Keratinocyte (primary cell): ENCODE measurements at regions not wholly inside any gene's neighbourhood (a gene's known extent, or its start where the extent isn't known, plus 50 kb on each side); places are given as distances from the start of the nearest gene placed in this dataset.

Source experiments
- DNase-seq: peaks from one replicate; pipeline ENCODE4 v3.0.0-alpha.2; 2011; ENCODE audit warnings: low read depth, missing footprints, low spot score
- FAIRE-seq: peaks from 2 replicates; lab custom pipeline; 2011; peaks lifted over from hg19 to GRCh38; lab: Jason Lieb, UNC
- H2AFZ ChIP-seq: 2 replicates; pipeline ENCODE4 v1.6.0; 2012; ENCODE audit warnings: low read length, control low read depth, inconsistent platforms; ENCODE audit not compliant: control insufficient read depth
- H3K27ac ChIP-seq: 2 replicates; pipeline ENCODE4 v1.5.1; 2011; ENCODE audit warnings: low read length; ENCODE audit not compliant: control insufficient read depth, insufficient read depth
- H3K27me3 ChIP-seq: 3 replicates; pipeline ENCODE4 v1.6.0; 2011; ENCODE audit warnings: low read length; ENCODE audit not compliant: control insufficient read depth, insufficient read depth; ENCODE audit errors: extremely low read depth
- H3K36me3 ChIP-seq, 2 experiments: 2 replicates in 1 of 2; 3 replicates in 1 of 2; pipeline ENCODE4 v1.5.1; 2011; ENCODE audit warnings: low read length in 2 of 2, mild to moderate bottlenecking in 1 of 2; ENCODE audit not compliant: control insufficient read depth in 2 of 2, insufficient read depth in 2 of 2; ENCODE audit errors: extremely low read depth in 1 of 2
- H3K4me1 ChIP-seq: 3 replicates; pipeline ENCODE4 v1.5.1; 2011; ENCODE audit warnings: low read length; ENCODE audit not compliant: control insufficient read depth, insufficient read depth; ENCODE audit errors: extremely low read depth
- H3K4me2 ChIP-seq: 3 replicates; pipeline ENCODE4 v1.6.0; 2011; ENCODE audit warnings: low read depth, low read length; ENCODE audit not compliant: control insufficient read depth, insufficient read depth; ENCODE audit errors: extremely low read depth
- H3K4me3 ChIP-seq, 3 experiments: fragments of 200-600 bp in 1 of 3; sonication (generic) in 1 of 3; 2 replicates in 2 of 3; 3 replicates in 1 of 3; pipeline ENCODE4 v1.5.1; 2011 to 2016; ENCODE audit warnings: low read length in 3 of 3, mild to moderate bottlenecking in 3 of 3, control low read depth in 2 of 3, inconsistent platforms in 1 of 3, low read depth in 1 of 3, mixed read lengths in 1 of 3, mixed run types in 1 of 3, moderate library complexity in 1 of 3; ENCODE audit not compliant: control insufficient read depth in 2 of 3, insufficient read depth in 2 of 3; ENCODE audit errors: extremely low read depth in 1 of 3
- H3K79me2 ChIP-seq: 2 replicates; pipeline ENCODE4 v1.6.0; 2012; ENCODE audit warnings: low read length; ENCODE audit not compliant: control insufficient read depth, insufficient read depth
- H3K9ac ChIP-seq: 3 replicates; pipeline ENCODE4 v1.6.0; 2011; ENCODE audit warnings: low read length; ENCODE audit not compliant: control insufficient read depth, insufficient read depth; ENCODE audit errors: extremely low read depth
- H3K9me1 ChIP-seq: 3 replicates; pipeline ENCODE4 v1.6.0; 2011; ENCODE audit warnings: low read length; ENCODE audit not compliant: control insufficient read depth, insufficient read depth; ENCODE audit errors: extremely low read depth
- H3K9me3 ChIP-seq: 2 replicates; pipeline ENCODE4 v1.5.1; 2012; ENCODE audit warnings: low read depth, low read length; ENCODE audit not compliant: control insufficient read depth
- H4K20me1 ChIP-seq: 3 replicates; pipeline ENCODE4 v1.6.0; 2011; ENCODE audit warnings: low read length; ENCODE audit not compliant: control insufficient read depth, insufficient read depth; ENCODE audit errors: extremely low read depth
- EZH2 ChIP-seq: IDR thresholded peaks from one replicate; pipeline ENCODE4 v1.6.1; 2012; ENCODE audit warnings: inconsistent platforms, mild to moderate bottlenecking, low read length, moderate library complexity
- dilution Hi-C: fragments of 300-500 bp; cut with MboI; formaldehyde crosslinking; loops from one replicate; pipeline ENCODE4 v1.7.0; 2020; ENCODE audit warnings: low sequenced_read_pairs; ENCODE audit not compliant: extremely low pct_ligation_motif_present
- TF ChIP-seq, protein P1 (sequence below), 3 experiments: IDR thresholded peaks in 1 of 3; conservative IDR thresholded peaks in 1 of 3; optimal IDR thresholded peaks in 1 of 3; 2 replicates in 2 of 3; 3 replicates in 1 of 3; pipeline versions ENCODE3 to v1.5.1; 2011; ENCODE audit warnings: low read length in 3 of 3, mild to moderate bottlenecking in 3 of 3, moderate library complexity in 2 of 3, control low read depth in 1 of 3, inconsistent platforms in 1 of 3; ENCODE audit not compliant: insufficient read depth in 2 of 3; ENCODE audit errors: extremely low read depth in 1 of 3

DNA sequence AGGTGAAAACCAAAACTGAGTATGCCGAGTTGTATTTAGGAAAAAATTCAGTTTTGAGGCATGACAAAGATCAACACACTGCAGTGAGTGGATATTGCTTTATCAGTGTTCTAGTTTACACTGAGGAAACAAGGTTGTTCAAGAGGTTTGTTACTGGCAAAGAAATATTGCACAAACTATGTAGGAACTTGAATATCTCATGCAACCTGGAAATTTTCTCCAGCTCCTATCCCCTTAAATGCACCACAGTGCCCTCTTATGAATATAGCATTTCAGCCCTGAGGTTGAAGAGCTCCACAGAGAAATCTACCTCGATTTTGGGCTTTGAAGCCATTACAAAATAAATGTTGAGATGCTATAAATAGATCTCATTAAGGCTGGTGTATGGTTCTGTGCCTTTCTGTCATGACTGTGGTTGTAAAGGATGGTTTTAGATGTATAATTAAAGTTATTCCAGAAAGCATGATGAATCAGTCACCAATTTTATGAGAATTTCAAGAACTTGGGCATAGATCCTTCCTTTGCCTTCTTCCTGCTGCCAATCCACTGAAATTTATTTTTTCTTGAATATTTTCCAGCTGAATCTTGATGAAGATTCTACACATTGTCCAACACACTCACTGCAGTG lies 159.3 kb downstream of the SPATA31D1 start:
- Histone ChIP-seq H3K4me2 (no peak overlapping the region), H3K36me3 (no peaks in the 10 kb centered on the region), H3K9me3 (no peaks in the 10 kb centered on the region), H2AFZ (no peak overlapping the region), H3K4me3 (no peak overlapping the region), H3K79me2 (no peaks in the 10 kb centered on the region), H3K27ac (no peak overlapping the region), H3K27me3 (no peaks in the 10 kb centered on the region), H3K9ac (no peak overlapping the region), H3K9me1 (no peaks in the 10 kb centered on the region), H3K4me1 (no peaks in the 10 kb centered on the region), H4K20me1 (no peaks in the 10 kb centered on the region)
- TF ChIP-seq, protein P1, sequence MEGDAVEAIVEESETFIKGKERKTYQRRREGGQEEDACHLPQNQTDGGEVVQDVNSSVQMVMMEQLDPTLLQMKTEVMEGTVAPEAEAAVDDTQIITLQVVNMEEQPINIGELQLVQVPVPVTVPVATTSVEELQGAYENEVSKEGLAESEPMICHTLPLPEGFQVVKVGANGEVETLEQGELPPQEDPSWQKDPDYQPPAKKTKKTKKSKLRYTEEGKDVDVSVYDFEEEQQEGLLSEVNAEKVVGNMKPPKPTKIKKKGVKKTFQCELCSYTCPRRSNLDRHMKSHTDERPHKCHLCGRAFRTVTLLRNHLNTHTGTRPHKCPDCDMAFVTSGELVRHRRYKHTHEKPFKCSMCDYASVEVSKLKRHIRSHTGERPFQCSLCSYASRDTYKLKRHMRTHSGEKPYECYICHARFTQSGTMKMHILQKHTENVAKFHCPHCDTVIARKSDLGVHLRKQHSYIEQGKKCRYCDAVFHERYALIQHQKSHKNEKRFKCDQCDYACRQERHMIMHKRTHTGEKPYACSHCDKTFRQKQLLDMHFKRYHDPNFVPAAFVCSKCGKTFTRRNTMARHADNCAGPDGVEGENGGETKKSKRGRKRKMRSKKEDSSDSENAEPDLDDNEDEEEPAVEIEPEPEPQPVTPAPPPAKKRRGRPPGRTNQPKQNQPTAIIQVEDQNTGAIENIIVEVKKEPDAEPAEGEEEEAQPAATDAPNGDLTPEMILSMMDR (optimal IDR thresholded peaks at IDR 0.05 in 1 of 3, IDR thresholded peaks at IDR 0.05 in 1 of 3, conservative IDR thresholded peaks at IDR 0.05 in 1 of 3; ENCODE audit: extremely low read depth in 1 of 3, insufficient read depth in 2 of 3, low read length in 3 of 3): no peak
- TF ChIP-seq EZH2: no peak
- dilution Hi-C loops: no loop called here
- no peak for DNase-seq
- FAIRE-seq: no peak

GRCh38 chr9:82148426-82148810 lies 159.8 kb downstream of the SPATA31D1 start:
- H4K20me1 ChIP-seq: no peaks in the 10 kb centered on the region
- no peaks in the 10 kb centered on the region for H3K4me1 ChIP-seq
- H3K79me2 ChIP-seq: no peaks in the 10 kb centered on the region
- H3K9ac ChIP-seq: no peak overlapping the region
- H3K9me3 ChIP-seq: no peaks in the 10 kb centered on the region
- TF ChIP-seq, protein P1 (optimal IDR thresholded peaks at IDR 0.05 in 1 of 3, IDR thresholded peaks at IDR 0.05 in 1 of 3, conservative IDR thresholded peaks at IDR 0.05 in 1 of 3; ENCODE audit: extremely low read depth in 1 of 3, insufficient read depth in 2 of 3, low read length in 3 of 3): no peak
- TF ChIP-seq EZH2: no peak
- no peak overlapping the region for H2AFZ ChIP-seq
- no peak for FAIRE-seq
- H3K36me3 ChIP-seq: no peaks in the 10 kb centered on the region
- no peak overlapping the region for H3K4me2 ChIP-seq
- H3K27me3 ChIP-seq: no peaks in the 10 kb centered on the region
- dilution Hi-C loops: no loop called here
- no peaks in the 10 kb centered on the region for H3K9me1 ChIP-seq
- H3K4me3 ChIP-seq: no peak overlapping the region
- no peak for DNase-seq
- H3K27ac ChIP-seq: no peak overlapping the region
